Ascending aorta (tissue), 2 donors: ENCODE measurements at regions not wholly inside any gene's neighbourhood (a gene's known extent, or its start where the extent isn't known, plus 50 kb on each side); places are given as distances from the start of the nearest gene placed in this dataset.
"Not testable (repeated sequence)": the region's sequence is repeated elsewhere in the genome, so short reads cannot be mapped to it uniquely, and the experiment has no call there.

Experiments used
- DNase-seq, 2 donors: peaks; one replicate each; pipeline ENCODE4 v3.0.0-alpha.2; 2019; ENCODE audit warnings: low spot score in 2 of 2
- H3K27ac ChIP-seq, 2 donors: fragments of 200-600 bp; sonication (generic); one replicate each; pipeline ENCODE4 v1.5.1; 2016 to 2017; ENCODE audit warnings: mild to moderate bottlenecking in 1 of 2
- H3K27me3 ChIP-seq: fragments of 200-600 bp; sonication (generic); one replicate; pipeline ENCODE4 v1.5.1; 2017
- H3K36me3 ChIP-seq, 2 donors: fragments of 200-600 bp; sonication (generic); one replicate each; pipeline ENCODE4 v1.5.1; 2016
- H3K4me1 ChIP-seq, 2 donors: fragments of 200-600 bp; sonication (generic); one replicate each; pipeline ENCODE4 v1.5.1; 2016 to 2017; ENCODE audit warnings: mild to moderate bottlenecking in 1 of 2
- H3K4me3 ChIP-seq, 2 donors: fragments of 200-600 bp; sonication (generic); one replicate each; pipeline ENCODE4 v1.5.1; 2016 to 2017; ENCODE audit warnings: mild to moderate bottlenecking in 1 of 2
- H3K9me3 ChIP-seq, 2 donors: fragments of 200-600 bp; sonication (generic); one replicate each; pipeline ENCODE4 v1.5.1; 2016
- CTCF ChIP-seq, 3 experiments: fragments of 200-600 bp in 2 of 3; fragments of 450-650 bp in 1 of 3; sonication (generic) in 2 of 3; IDR thresholded peaks; one replicate each; pipeline ENCODE4 v1.5.1; 2016 to 2019; ENCODE audit warnings: antibody characterized with exemption in 3 of 3, mild to moderate bottlenecking in 1 of 3, moderate library complexity in 1 of 3
- intact Hi-C: fragments of 100-400 bp; cut with DNase I; formaldehyde crosslinking; loops from one replicate; pipeline ENCODE4 v1.15.1; 2023

GRCh38 chr9:104991144-104991953, 63.4 kb upstream of the ABCA1 start:
- intact Hi-C loops: loop anchor here (1.0 to 5.0 kb wide), 3 partner anchors 23 to 306 kb away; partner anchors contain the start of gene ABCA1
- peak overlapping the region; percentile 66 to 67 for H3K4me3 ChIP-seq
- H3K27me3 ChIP-seq: no peaks in the 10 kb centered on the region
- no peaks in the 10 kb centered on the region for H3K36me3 ChIP-seq
- H3K27ac ChIP-seq: peak overlapping the region; percentile 86 to 96
- no peaks in the 10 kb centered on the region for H3K9me3 ChIP-seq
- DNase-seq: peak; percentile 73 to 95
- peaks cover 9 to 21% of the 10 kb centered on the region in 2 donors for H3K4me1 ChIP-seq
- no peak for TF ChIP-seq CTCF (IDR thresholded peaks at IDR 0.05)

GRCh38 chr9:104992659-104993058, 64.7 kb upstream of the ABCA1 start:
- DNase-seq: no peak
- Histone ChIP-seq H3K9me3 (no peaks in the 10 kb centered on the region), H3K4me1 (peaks cover 9 to 21% of the 10 kb centered on the region in 2 donors), H3K36me3 (no peaks in the 10 kb centered on the region), H3K27me3 (no peaks in the 10 kb centered on the region), H3K4me3 (no peak overlapping the region), H3K27ac (peak overlapping the region; percentile 86 to 96)
- intact Hi-C loops: loop anchor here (1.0 to 5.0 kb wide), 3 partner anchors 72 to 305 kb away; partner anchors contain the start of gene SLC44A1
- no peak for TF ChIP-seq CTCF (IDR thresholded peaks at IDR 0.05)

- intact Hi-C loops: loop anchor here (1.0 to 5.0 kb wide), 3 partner anchors 71 to 304 kb away; partner anchors contain the start of gene SLC44A1
- DNase-seq: peak; percentile 81 to 93
- TF ChIP-seq CTCF (IDR thresholded peaks at IDR 0.05): no peak
- Histone ChIP-seq H3K4me1 (peaks cover 9 to 21% of the 10 kb centered on the region in 2 donors), H3K9me3 (no peaks in the 10 kb centered on the region), H3K27ac (peak overlapping the region; percentile 86 to 96), H3K36me3 (no peaks in the 10 kb centered on the region), H3K27me3 (no peaks in the 10 kb centered on the region), H3K4me3 (no peak overlapping the region)
Observed at GRCh38 chr9:104993291-104993963, 65.5 kb upstream of the ABCA1 start.

- Histone ChIP-seq H3K9me3 (no peaks in the 10 kb centered on the region), H3K4me1 (peaks cover 6 to 13% of the 10 kb centered on the region in 2 donors), H3K36me3 (no peaks in the 10 kb centered on the region), H3K27me3 (no peaks in the 10 kb centered on the region), H3K27ac (no peak overlapping the region), H3K4me3 (no peak overlapping the region)
- intact Hi-C loops: no loop called here
- DNase-seq: no peak
- no peak for TF ChIP-seq CTCF (IDR thresholded peaks at IDR 0.05)
Observed at GRCh38 chr9:104997536-104997935, 69.6 kb upstream of the ABCA1 start.

GRCh38 chr9:104999136-104999535, 71.2 kb upstream of the ABCA1 start:
- no peak for TF ChIP-seq CTCF (IDR thresholded peaks at IDR 0.05)
- peaks cover 0 to under 1% of the 10 kb centered on the region in 2 donors for H3K4me1 ChIP-seq
- no peak overlapping the region for H3K27ac ChIP-seq
- H3K9me3 ChIP-seq: no peaks in the 10 kb centered on the region
- no peaks in the 10 kb centered on the region for H3K27me3 ChIP-seq
- no peaks in the 10 kb centered on the region for H3K36me3 ChIP-seq
- DNase-seq: no peak
- intact Hi-C loops: no loop called here
- no peak overlapping the region for H3K4me3 ChIP-seq

GRCh38 chr9:105000529-105000928, 72.6 kb upstream of the ABCA1 start:
- H3K4me3 ChIP-seq, DNase-seq, intact Hi-C loops, H3K4me1 ChIP-seq, H3K9me3 ChIP-seq, H3K27me3 ChIP-seq, H3K36me3 ChIP-seq, H3K27ac ChIP-seq: not testable (repeated sequence)
